CD4-positive, alpha-beta memory T cell (primary cell): ENCODE measurements at regions not wholly inside any gene's neighbourhood (a gene's known extent, or its start where the extent isn't known, plus 50 kb on each side); places are given as distances from the start of the nearest gene placed in this dataset.

ENCODE experiments used
- CTCF ChIA-PET: fragments of 350-600 bp; sonication (Branson Sonifier 250); formaldehyde crosslinking; loops from one replicate; lab custom pipeline; 2021; ENCODE audit warnings: inconsistent platforms; ENCODE audit not compliant: partially characterized antibody; lab: Charles Lee
- POLR2A ChIA-PET: fragments of 350-600 bp; sonication (Branson Sonifier 250); formaldehyde crosslinking; loops from one replicate; lab custom pipeline; 2021; ENCODE audit not compliant: partially characterized antibody; lab: Charles Lee
- DNase-seq, 5 donors: peaks; one replicate each; pipeline versions ENCODE4 v3.0.0 to v3.0.0-alpha.2; 2020 to 2022; ENCODE audit warnings: mixed read lengths in 1 of 5
- H3K27ac ChIP-seq: one replicate; pipeline ENCODE4 v1.7.0; 2013; ENCODE audit warnings: low read depth, low read length
- H3K27me3 ChIP-seq: 2 replicates; pipeline ENCODE4 v1.7.0; 2013; ENCODE audit warnings: mild to moderate bottlenecking, low read length, moderate library complexity; ENCODE audit not compliant: insufficient read depth
- H3K36me3 ChIP-seq: 2 replicates; pipeline ENCODE4 v1.7.0; 2013; ENCODE audit warnings: mild to moderate bottlenecking, low read length, moderate library complexity; ENCODE audit not compliant: insufficient read depth
- H3K4me1 ChIP-seq: 2 replicates; pipeline ENCODE4 v1.7.0; 2013; ENCODE audit warnings: mild to moderate bottlenecking, low read length, moderate library complexity; ENCODE audit not compliant: insufficient read depth
- H3K4me3 ChIP-seq, 2 donors: one replicate each; pipeline ENCODE4 v1.7.0; 2013; ENCODE audit warnings: low read length in 2 of 2, mild to moderate bottlenecking in 1 of 2
- H3K9me3 ChIP-seq, 2 donors: one replicate each; pipeline ENCODE4 v1.7.0; 2013; ENCODE audit warnings: low read length in 2 of 2, control low read depth in 1 of 2; ENCODE audit not compliant: control insufficient read depth in 1 of 2
- H3K27ac Mint-ChIP-seq, 7 donors: one replicate each; pipeline ENCODE4 v1.8.0; 2020 to 2021; ENCODE audit warnings: mixed read lengths in 7 of 7, mild to moderate bottlenecking in 6 of 7, inconsistent platforms in 3 of 7, moderate library complexity in 3 of 7
- H3K27me3 Mint-ChIP-seq, 2 donors: one replicate each; pipeline ENCODE4 v1.8.0; 2020 to 2021; ENCODE audit warnings: mixed read lengths in 2 of 2
- H3K36me3 Mint-ChIP-seq, 2 donors: one replicate each; pipeline ENCODE4 v1.8.0; 2020 to 2021; ENCODE audit warnings: mixed read lengths in 2 of 2, inconsistent platforms in 1 of 2, mild to moderate bottlenecking in 1 of 2
- H3K4me1 Mint-ChIP-seq, 4 donors: one replicate each; pipeline ENCODE4 v1.8.0; 2020 to 2021; ENCODE audit warnings: mixed read lengths in 4 of 4, mild to moderate bottlenecking in 1 of 4
- H3K4me3 Mint-ChIP-seq, 8 donors: one replicate each; pipeline ENCODE4 v1.8.0; 2020 to 2021; ENCODE audit warnings: mixed read lengths in 8 of 8, mild to moderate bottlenecking in 7 of 8, moderate library complexity in 6 of 8, inconsistent platforms in 3 of 8
- H3K9me3 Mint-ChIP-seq, 8 donors: one replicate each; pipeline ENCODE4 v1.8.0; 2020 to 2021; ENCODE audit warnings: mixed read lengths in 8 of 8, mild to moderate bottlenecking in 5 of 8, inconsistent platforms in 3 of 8, moderate library complexity in 1 of 8
- intact Hi-C: fragments of 100-400 bp; cut with micrococcal nuclease; formaldehyde crosslinking; loops from one replicate; pipeline ENCODE4 v1.15.1; 2023

- Mint-ChIP-seq H3K9me3 (peaks cover 0 to 19% (median 9%) of the 10 kb centered on the region in 8 donors), H3K4me1 (no peaks in the 10 kb centered on the region), H3K36me3 (peaks cover 0 to 5% of the 10 kb centered on the region in 2 donors), H3K27ac (no peak overlapping the region), H3K27me3 (no peaks in the 10 kb centered on the region), H3K4me3 (no peak overlapping the region)
- no peaks in the 10 kb centered on the region for H3K4me1 ChIP-seq
- intact Hi-C loops = no loop called here
- no peak overlapping the region for H3K4me3 ChIP-seq
- ChIA-PET POLR2A (no interaction called here), CTCF (no interaction called here)
- no peaks in the 10 kb centered on the region for H3K9me3 ChIP-seq
- no peak for DNase-seq
- no peaks in the 10 kb centered on the region for H3K36me3 ChIP-seq
- no peak overlapping the region for H3K27ac ChIP-seq
- H3K27me3 ChIP-seq = no peaks in the 10 kb centered on the region
Measured at GRCh38 chrX:475926-476723, 89.4 kb upstream of the PPP2R3B start.

GRCh38 chrX:476724-477075, 90.0 kb upstream of the PPP2R3B start:
- no peak for DNase-seq
- no peak overlapping the region for H3K4me3 Mint-ChIP-seq
- no peaks in the 10 kb centered on the region for H3K4me1 Mint-ChIP-seq
- POLR2A ChIA-PET = no interaction called here
- CTCF ChIA-PET = no interaction called here
- Histone ChIP-seq H3K27me3 (no peaks in the 10 kb centered on the region), H3K27ac (no peak overlapping the region), H3K4me3 (no peak overlapping the region), H3K36me3 (no peaks in the 10 kb centered on the region), H3K9me3 (no peaks in the 10 kb centered on the region), H3K4me1 (no peaks in the 10 kb centered on the region)
- H3K27ac Mint-ChIP-seq = no peak overlapping the region
- H3K36me3 Mint-ChIP-seq = peaks cover 0 to 5% of the 10 kb centered on the region in 2 donors
- H3K9me3 Mint-ChIP-seq = peaks cover 0 to 16% (median 8%) of the 10 kb centered on the region in 8 donors
- intact Hi-C loops = no loop called here
- no peaks in the 10 kb centered on the region for H3K27me3 Mint-ChIP-seq

GRCh38 chrX:477441-478012, 90.8 kb upstream of the PPP2R3B start:
- DNase-seq = no peak
- intact Hi-C loops = no loop called here
- Mint-ChIP-seq H3K9me3 (peaks cover 0 to 8% (median 6%) of the 10 kb centered on the region in 8 donors), H3K4me3 (no peak overlapping the region), H3K27ac (peak overlapping the region in 1 of 7 donors; percentile 19), H3K4me1 (no peaks in the 10 kb centered on the region), H3K36me3 (peaks cover 0 to 5% of the 10 kb centered on the region in 2 donors), H3K27me3 (no peaks in the 10 kb centered on the region)
- H3K4me3 ChIP-seq = no peak overlapping the region
- ChIA-PET POLR2A (no interaction called here), CTCF (no interaction called here)
- H3K9me3 ChIP-seq = no peaks in the 10 kb centered on the region
- H3K27me3 ChIP-seq = no peaks in the 10 kb centered on the region
- no peak overlapping the region for H3K27ac ChIP-seq
- H3K4me1 ChIP-seq = no peaks in the 10 kb centered on the region
- no peaks in the 10 kb centered on the region for H3K36me3 ChIP-seq

GRCh38 chrX:479273-479981, 92.7 kb upstream of the PPP2R3B start:
- POLR2A ChIA-PET = no interaction called here
- Histone ChIP-seq H3K36me3 (no peaks in the 10 kb centered on the region), H3K27me3 (no peaks in the 10 kb centered on the region), H3K4me3 (no peak overlapping the region), H3K4me1 (no peaks in the 10 kb centered on the region), H3K9me3 (no peaks in the 10 kb centered on the region), H3K27ac (no peak overlapping the region)
- H3K27me3 Mint-ChIP-seq = no peaks in the 10 kb centered on the region
- no peaks in the 10 kb centered on the region for H3K4me1 Mint-ChIP-seq
- CTCF ChIA-PET = no interaction called here
- intact Hi-C loops = no loop called here
- DNase-seq = no peak
- H3K27ac Mint-ChIP-seq = no peak overlapping the region
- peaks cover 0 to 11% (median 4%) of the 10 kb centered on the region in 8 donors for H3K9me3 Mint-ChIP-seq
- H3K4me3 Mint-ChIP-seq = no peak overlapping the region
- H3K36me3 Mint-ChIP-seq = no peaks in the 10 kb centered on the region

- Mint-ChIP-seq H3K4me1 (no peaks in the 10 kb centered on the region), H3K9me3 (peaks cover 0 to 10% (median 5%) of the 10 kb centered on the region in 8 donors), H3K36me3 (no peaks in the 10 kb centered on the region), H3K27ac (no peak overlapping the region), H3K4me3 (no peak overlapping the region), H3K27me3 (no peaks in the 10 kb centered on the region)
- DNase-seq = no peak
- intact Hi-C loops = no loop called here
- Histone ChIP-seq H3K27me3 (no peaks in the 10 kb centered on the region), H3K36me3 (no peaks in the 10 kb centered on the region), H3K4me3 (no peak overlapping the region), H3K27ac (no peak overlapping the region), H3K9me3 (no peaks in the 10 kb centered on the region), H3K4me1 (no peaks in the 10 kb centered on the region)
- CTCF ChIA-PET = no interaction called here
- POLR2A ChIA-PET = no interaction called here
Measured at GRCh38 chrX:480861-481417, 94.2 kb upstream of the PPP2R3B start.

- Mint-ChIP-seq H3K27me3 (no peaks in the 10 kb centered on the region), H3K4me1 (no peaks in the 10 kb centered on the region), H3K9me3 (peaks cover 0 to 11% (median 6%) of the 10 kb centered on the region in 8 donors), H3K4me3 (no peak overlapping the region), H3K36me3 (no peaks in the 10 kb centered on the region), H3K27ac (no peak overlapping the region)
- no peaks in the 10 kb centered on the region for H3K4me1 ChIP-seq
- no peak overlapping the region for H3K27ac ChIP-seq
- CTCF ChIA-PET = no interaction called here
- H3K36me3 ChIP-seq = no peaks in the 10 kb centered on the region
- H3K9me3 ChIP-seq = no peaks in the 10 kb centered on the region
- POLR2A ChIA-PET = no interaction called here
- intact Hi-C loops = no loop called here
- no peak overlapping the region for H3K4me3 ChIP-seq
- no peaks in the 10 kb centered on the region for H3K27me3 ChIP-seq
- no peak for DNase-seq
Measured at GRCh38 chrX:482192-482701, 95.5 kb upstream of the PPP2R3B start.

- intact Hi-C loops = no loop called here
- H3K27ac Mint-ChIP-seq = peak overlapping the region in 1 of 7 donors; percentile 15
Measured at GRCh38 chrX:482702-483203, 96.0 kb upstream of the PPP2R3B start.

More at GRCh38 chrX:482702-483203, 96.0 kb upstream of the PPP2R3B start:
- Histone ChIP-seq H3K27me3 (no peaks in the 10 kb centered on the region), H3K27ac (no peak overlapping the region), H3K4me3 (no peak overlapping the region), H3K9me3 (no peaks in the 10 kb centered on the region), H3K4me1 (no peaks in the 10 kb centered on the region), H3K36me3 (no peaks in the 10 kb centered on the region)
- ChIA-PET POLR2A (no interaction called here), CTCF (no interaction called here)
- no peak for DNase-seq
- no peak overlapping the region for H3K4me3 Mint-ChIP-seq
- peaks cover 0 to 11% (median 5%) of the 10 kb centered on the region in 8 donors for H3K9me3 Mint-ChIP-seq
- H3K36me3 Mint-ChIP-seq = no peaks in the 10 kb centered on the region
- H3K4me1 Mint-ChIP-seq = no peaks in the 10 kb centered on the region
- no peaks in the 10 kb centered on the region for H3K27me3 Mint-ChIP-seq
